Right lobe of liver (tissue), 4 donors: ENCODE measurements at regions not wholly inside any gene's neighbourhood (a gene's known extent, or its start where the extent isn't known, plus 50 kb on each side); places are given as distances from the start of the nearest gene placed in this dataset.

ENCODE experiments used
- CTCF ChIP-seq, 4 donors: fragments of 200-600 bp in 3 of 4; fragments of 450-650 bp in 1 of 4; IDR thresholded peaks; one replicate each; pipeline versions ENCODE4 v1.5.1 to v1.8.0; 2016 to 2022; ENCODE audit warnings: antibody characterized with exemption in 4 of 4, mild to moderate bottlenecking in 2 of 4
- POLR2A ChIP-seq: fragments of 450-650 bp; IDR thresholded peaks from one replicate; pipeline ENCODE4 v1.6.1; 2017; ENCODE audit warnings: antibody characterized with exemption, mild to moderate bottlenecking
- donor health status: DM: no; HTN: no; CAD: no.
- donor health status: DM: no; HTN: no; CAD: no.
- donor health status: DM: no; HTN: yes; CAD: no.

GRCh38 chr9:24479361-24480059 lies 66.2 kb downstream of the IZUMO3 start:
- TF ChIP-seq CTCF (IDR thresholded peaks at IDR 0.05) (no peak), POLR2A (no peak)
